OCI-LY1 (cell line): ENCODE measurements at regions not wholly inside any gene's neighbourhood (a gene's known extent, or its start where the extent isn't known, plus 50 kb on each side); places are given as distances from the start of the nearest gene placed in this dataset.

Experiments used
- CTCF ChIP-seq: fragments of 200-600 bp; sonication (generic), shearing (Covaris generic); IDR thresholded peaks from 2 replicates; pipeline ENCODE4 v1.5.1; 2017; ENCODE audit warnings: mild to moderate bottlenecking, antibody characterized with exemption, low read length, moderate library complexity, mixed read lengths
- EZH2 ChIP-seq: fragments of 200-600 bp; sonication (generic), shearing (Covaris generic); IDR thresholded peaks from 2 replicates; pipeline ENCODE4 v1.8.0; 2017; ENCODE audit warnings: borderline replicate concordance, mixed run types, mild to moderate bottlenecking, antibody characterized with exemption, low read length, moderate library complexity, mixed read lengths

- TF ChIP-seq CTCF (no peak), EZH2 (no peak)
Observed at GRCh38 chr1:157442065-157442464, 110.2 kb downstream of the FCRL5 start.
